HG03558 (cell line): ENCODE measurements at regions not wholly inside any gene's neighbourhood (a gene's known extent, or its start where the extent isn't known, plus 50 kb on each side); places are given as distances from the start of the nearest gene placed in this dataset.

ENCODE experiments used
- ATAC-seq: cut with Tn5 transposase; IDR thresholded peaks from one replicate; pipeline ENCODE4 v1.9.1; 2021; ENCODE audit warnings: moderate number of reproducible peaks; ENCODE audit not compliant: unreplicated experiment; ENCODE audit errors: extremely low read depth

DNA sequence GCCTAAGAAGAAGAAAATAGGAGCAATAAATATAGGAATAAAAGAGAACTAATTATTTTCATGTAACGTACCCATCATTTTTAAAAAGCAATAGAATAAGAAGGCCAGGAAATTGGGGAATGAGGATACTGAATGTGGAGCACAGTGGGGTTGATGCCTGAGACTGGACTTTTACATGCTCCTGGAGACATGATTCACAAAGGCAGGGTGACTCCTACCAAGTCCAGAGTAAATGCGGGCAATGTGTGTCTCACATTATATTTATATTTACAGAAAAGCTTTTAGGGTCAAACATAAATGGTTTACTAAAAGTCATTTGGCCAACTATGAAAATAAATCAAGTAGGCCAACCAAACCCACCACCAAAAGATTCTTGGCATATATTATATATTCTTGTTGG lies 87.9 kb upstream of the COL5A2 start:
- no peak for ATAC-seq

DNA sequence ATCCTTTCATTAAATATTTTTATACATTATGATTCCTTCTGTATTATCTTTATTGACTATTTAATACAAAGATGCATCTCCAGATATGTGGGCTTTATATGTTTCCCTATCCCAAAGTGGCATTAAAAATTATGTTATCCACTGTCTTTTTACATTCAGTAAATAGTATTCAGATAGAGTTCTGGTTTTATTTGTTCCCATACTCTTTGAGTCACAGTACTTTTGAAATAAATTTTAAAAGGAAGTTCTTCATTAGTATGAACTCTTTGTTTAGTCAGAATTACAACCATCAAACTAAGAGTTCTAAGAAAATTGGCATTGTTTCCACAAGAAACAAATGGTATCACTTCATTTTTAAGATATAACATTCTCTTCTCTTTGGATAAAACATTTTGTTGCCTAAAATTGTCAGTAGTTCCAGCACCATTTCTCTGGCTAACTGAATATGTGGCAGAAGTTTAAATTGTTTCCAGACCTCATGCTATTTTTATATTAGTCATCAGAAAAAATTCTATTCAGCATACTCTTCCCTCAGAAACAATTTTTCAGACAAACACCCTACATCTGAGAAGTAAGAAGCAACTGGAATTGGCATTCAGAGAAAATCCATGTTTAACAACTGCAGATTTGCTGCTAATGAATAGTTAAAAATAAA lies 88.5 kb upstream of the COL5A2 start:
- ATAC-seq = no peak

DNA sequence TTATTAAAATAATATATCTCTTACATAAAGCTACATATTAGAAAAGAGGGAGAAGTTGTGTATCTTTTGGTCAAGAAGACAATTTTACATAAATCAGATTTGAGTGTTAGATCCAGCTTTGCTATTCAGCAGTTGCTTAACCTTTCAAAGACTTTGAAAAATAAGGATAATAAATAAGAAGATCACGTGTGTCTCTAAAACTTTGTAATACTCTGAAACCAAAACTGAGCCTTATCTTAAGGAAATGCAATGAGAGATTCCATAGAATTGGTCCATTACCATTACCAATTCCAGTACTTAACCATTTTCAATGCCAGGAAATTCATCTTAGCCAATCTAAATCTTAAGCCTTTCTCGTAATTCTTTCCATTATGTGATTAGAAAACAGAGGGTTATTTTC lies 89.2 kb upstream of the COL5A2 start:
- ATAC-seq = no peak

DNA sequence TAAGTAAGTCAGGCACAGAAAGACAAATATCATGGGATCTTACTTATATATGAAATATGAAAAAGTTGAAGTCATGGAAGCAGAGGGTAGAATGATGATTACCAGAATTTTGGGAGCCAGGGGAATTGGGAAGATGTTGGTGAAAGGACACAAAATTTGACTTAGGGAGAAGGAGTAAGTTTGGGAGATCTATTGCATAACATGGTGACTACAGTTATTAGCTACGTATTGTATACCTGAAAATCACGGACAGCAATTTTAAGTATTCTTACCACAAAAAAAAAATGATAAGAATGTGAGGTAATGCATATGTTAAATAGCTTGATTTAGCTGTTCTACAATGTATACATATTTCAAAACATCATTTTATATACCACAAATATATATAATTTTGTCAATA lies 94.2 kb upstream of the COL5A2 start:
- ATAC-seq = no peak

DNA sequence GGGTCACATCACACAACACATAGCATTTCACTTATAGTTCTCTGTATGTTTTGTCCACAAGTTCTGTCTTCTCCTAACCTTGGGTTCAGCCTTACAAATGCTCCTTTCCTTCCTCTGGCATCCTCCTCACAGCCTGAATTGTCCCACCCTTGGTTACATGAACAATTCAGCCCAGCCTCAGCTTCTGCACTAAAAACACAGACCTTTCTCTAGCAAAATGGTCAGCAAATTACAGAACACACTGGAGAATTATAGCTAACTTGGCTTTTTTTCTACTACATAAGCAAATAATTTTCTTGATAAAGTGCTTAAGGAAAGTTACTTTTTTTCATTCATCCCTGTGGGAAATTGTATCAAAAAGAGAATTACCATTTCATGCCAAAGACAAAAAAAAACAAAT lies 94.8 kb upstream of the COL5A2 start:
- ATAC-seq = no peak

DNA sequence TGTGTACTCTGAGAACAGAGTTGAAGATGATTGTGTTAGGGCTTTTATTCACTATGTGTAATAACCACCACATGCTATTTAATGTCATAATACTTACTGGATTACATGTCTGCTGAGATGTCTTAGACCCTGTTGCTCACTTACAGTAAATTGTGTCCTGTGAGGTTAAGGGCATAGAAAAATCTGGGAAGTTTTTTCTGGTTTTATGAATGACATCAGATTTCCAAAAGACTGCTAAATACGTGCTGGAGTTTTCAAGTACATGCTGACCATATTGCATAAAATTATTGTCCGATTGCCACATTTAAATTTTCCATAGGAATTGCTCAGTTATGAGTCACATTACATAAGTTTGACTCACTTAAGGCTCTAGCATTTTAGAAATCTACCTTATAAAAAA lies 96.7 kb upstream of the COL5A2 start:
- no peak for ATAC-seq

DNA sequence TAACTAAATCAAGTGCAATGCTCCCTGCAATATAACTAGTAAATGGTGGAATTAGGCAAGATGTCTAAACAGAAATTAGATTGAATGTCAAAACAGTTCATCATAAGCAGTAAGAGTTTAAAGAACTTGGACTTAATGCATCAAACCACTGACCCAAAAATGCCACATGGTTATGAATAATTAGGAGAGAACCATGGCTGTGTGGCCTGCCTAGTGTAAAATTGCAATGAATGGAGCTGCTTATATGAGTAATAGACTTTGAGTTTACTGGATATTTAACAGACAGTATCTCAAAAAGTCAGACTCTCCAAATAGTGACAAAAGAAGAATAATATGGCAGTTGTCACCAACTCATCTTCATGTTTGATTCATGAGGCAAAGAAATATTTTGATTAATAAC lies 101.6 kb upstream of the COL5A2 start:
- ATAC-seq = no peak

DNA sequence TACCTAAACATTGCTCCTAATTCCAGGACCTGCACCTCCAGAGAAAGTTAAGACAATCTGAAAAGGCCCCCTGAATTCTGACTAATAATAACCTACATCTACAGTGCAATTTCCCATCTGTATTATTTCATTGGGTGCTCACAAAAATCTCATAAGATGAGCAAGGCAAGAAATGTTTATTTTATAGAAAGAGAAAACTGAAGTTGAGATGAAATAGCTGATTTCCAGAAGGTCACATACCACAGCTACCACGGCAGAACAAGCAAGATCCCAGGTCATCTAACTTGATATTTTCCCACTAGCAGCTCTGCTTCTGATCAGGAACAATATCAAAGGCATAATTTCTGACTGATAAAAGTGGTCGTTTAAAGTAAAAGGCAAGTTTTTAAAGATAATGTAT lies 105.8 kb upstream of the COL5A2 start:
- ATAC-seq = no peak

DNA sequence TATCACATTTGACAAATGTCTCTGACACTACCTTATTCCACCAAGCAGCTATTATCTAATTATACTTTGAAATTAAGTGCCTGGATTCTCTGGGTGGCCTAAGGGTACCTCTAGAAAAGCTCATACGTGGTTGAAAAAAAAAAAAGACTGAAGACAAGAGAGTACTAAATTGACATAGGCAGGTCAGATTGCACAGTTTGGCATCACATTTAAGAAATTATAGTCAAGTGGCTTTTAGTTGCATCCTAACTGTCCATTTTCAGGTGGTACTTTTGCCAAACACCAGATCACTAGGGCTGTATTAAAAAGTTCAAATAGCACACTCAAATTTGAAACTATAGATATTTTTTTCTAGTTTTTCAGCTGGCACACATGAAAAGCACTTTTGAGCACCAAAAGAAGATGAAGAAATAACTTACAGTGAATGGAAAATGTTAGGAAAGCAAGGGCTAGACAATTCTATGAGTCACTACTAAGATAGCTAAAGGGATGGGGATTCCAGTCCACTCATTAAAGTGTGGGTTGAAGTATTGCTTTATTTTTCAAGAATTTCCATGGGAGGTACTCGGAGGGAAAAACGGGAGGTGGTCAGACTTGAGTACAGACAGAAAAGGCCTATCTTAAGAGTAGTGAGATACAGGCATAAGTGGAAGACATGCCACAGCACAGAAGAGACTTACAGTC lies 106.5 kb upstream of the COL5A2 start:
- ATAC-seq = no peak

DNA sequence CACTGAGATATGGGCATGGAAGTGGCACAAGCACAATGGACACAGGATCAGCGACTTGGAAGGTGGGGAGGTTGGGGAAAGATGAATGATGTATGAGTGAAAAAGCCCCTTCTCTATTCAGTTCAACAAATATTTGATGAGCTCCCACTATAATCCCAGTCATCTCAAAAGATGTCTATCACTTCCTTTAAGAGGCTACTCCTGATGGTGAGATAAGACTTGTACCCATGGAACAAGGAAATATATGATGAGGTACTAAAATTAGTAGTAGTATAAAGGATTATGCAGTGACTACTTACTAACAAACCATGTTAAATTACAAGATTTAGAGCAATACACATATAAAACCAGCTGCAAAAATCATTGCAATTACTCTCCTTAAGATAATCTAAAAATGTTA lies 107.8 kb upstream of the COL5A2 start:
- ATAC-seq = no peak

DNA sequence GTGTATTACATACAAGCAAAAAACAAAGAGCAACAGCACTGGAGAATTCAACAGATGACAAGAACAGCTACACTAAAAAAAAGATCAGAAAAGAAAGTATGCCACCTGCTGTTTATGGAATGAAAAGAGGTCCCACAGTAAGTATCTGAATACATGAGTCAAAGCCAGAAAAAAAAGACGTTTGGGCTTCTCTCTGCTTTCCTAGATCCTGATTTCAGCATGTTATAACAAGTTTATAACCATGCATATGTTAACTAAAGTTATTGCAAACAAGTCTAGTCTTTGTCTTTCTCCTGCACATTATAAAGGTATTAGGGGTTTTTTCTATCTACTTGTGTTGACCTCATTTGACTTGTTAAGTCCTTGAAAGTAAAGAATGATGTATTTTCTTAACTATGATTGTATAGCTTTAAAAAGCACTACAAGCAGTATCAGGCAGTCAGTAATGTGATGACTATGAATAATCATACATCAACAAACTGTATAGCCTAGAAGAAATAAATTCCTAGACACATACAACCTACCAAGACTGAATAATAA lies 108.5 kb upstream of the COL5A2 start:
- ATAC-seq = peak; percentile 83

DNA sequence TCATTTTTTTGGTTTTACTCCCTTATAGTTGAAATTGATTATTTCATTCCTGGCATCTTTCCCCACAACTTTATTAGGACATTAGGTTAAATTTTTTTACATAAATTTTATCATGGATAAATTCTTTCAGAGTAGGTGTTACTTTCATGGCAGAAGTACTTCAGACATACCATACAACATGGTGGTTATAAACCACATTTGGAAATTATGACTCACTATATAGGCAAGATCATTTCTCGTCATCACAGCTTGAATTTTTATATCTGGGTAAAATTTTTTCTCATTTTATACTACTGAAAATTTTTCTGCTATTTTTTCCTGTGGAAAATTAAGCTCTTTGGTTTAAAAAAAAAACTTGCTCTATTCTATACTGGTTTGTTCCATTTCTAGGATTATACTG lies 111.9 kb upstream of the COL5A2 start:
- no peak for ATAC-seq

DNA sequence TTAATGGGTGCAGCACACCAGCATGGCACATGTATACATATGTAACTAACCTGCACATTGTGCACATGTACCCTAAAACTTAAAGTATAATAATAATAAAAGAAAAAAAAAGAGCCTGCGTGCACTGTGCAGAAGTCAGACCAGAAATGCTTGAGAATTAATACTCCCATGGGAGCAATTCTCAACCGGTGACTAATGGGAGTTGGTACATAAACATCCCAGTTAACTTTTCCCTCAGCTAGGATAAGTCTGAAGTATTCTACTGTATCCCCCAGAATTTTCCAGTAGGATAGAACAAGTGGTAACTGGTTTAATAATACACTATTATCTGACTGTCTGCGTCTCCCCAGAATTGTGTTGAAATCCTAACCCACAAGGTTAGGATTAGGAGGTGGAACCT lies 113.6 kb upstream of the COL5A2 start:
- no peak for ATAC-seq

DNA sequence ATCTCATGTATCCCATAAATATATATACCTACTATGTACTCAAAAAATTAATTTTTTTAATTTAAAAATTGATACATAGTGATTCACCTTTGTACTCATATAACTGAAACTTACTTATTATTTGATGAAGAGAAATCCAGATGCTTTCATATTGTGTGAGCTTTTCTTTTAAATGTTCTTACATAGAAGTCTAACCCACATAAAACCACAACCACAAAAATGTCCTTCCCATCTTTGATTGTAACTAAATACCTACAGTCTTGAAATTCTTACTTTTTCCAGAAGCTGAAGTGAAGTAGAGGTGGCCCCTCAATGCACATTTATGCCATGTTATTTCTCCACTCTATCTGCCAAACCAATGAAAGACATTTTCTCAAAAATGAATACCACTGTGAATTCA lies 117.9 kb upstream of the COL5A2 start:
- ATAC-seq = no peak

DNA sequence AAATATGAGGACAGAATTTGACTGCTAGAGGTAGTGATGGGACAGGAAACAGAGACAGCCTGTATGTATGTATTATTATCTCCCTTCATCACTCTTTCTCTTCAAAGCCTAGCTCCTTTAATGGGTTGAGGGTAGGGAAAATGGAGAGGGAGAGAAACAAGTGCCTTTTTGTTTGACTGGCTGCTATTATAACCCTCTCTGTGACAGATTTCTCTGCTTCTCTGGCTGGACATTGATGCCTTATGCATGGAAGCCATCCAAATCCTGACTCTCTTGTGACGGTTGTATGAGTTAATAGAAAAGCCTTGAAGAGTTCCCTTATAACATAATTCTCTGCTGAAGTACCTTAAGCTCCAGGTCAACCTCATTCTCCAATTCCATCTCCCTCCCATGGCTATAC lies 118.5 kb upstream of the COL5A2 start:
- ATAC-seq = no peak

DNA sequence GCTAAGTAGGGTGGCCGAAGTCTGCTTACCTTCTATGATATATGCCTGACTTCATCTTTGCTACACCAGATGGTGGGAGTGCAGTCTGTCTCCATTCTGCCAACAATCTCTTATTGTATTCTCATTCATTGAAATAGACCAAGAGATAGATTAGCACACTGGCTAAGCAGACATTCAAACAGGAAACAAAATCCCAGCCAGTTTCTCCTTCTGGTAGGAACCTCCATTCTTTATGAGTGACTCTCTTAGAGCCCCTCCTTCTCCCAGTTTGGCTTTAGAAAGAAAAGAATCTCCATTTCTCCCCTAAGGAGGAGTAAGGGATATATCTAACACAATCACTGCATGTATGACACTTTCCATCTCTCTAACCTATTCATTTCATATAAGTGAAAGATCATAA lies 118.9 kb upstream of the COL5A2 start:
- no peak for ATAC-seq

DNA sequence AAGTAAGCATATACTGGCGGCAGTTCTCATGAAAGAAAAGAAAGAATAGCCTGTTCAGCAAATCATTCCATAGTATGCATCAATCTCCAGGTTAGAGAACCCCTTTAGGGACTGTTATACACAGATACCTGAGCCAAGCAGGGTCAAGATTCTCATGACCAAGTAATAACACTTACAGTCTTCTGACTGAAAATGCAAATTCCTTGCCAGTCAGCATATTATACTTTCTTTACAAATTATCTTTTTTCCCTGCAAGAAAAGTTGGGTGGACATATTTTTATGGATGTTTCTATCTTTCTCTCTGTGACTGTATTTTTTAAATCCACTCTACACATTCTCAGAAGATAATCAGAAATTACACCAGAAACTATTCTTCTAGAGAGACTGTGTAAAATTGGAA lies 120.4 kb upstream of the COL5A2 start:
- ATAC-seq = no peak

DNA sequence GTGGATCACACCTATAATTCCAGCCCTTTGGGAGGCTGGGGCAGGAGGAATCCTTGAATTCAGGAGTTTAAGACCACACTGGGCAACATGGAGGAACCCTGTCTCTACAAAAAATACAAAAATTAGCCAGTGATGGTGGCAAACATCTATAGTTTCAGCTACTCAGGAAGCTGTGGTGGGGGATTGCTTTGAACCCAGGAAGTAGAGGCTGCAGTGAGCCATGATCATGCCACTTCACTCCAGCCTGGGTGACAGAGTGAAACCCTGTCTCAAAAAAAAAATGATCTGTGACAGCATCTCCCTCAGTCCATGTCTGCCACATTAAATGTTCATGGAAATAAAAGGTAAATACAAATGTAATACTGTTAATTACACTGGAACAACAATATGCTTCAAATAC lies 121.4 kb upstream of the COL5A2 start:
- ATAC-seq = no peak

DNA sequence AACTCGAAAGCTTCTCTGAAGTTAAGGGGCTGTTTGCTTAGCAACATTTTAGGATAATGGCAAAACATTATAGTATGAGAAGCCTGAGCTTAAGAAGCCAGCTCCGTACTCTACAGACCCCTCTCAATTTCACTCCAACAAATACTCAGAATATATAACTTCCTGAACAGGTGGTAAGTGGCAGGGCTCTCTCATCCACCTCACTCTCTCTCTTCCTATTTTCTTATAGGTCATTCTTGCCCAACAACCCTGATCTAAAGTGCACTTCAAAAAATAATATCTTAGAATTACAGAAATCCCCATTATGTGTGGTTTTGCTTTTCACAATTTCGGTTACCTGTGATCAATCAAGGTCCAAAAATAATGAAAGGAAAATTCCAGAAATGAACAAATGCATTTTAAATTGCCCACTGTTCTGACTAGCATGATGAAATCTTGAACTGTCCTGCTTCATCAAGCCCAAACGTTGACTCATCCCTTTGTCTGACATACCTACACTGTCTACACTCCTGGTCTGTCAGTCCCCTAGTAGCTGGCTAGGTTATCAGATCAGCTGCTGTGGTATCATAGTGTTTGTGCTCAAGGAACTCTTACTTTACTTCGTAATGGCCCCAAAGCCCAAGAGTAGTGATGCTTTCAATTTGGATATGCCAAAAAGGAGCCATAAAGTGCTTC lies 122.8 kb upstream of the COL5A2 start:
- ATAC-seq = no peak

DNA sequence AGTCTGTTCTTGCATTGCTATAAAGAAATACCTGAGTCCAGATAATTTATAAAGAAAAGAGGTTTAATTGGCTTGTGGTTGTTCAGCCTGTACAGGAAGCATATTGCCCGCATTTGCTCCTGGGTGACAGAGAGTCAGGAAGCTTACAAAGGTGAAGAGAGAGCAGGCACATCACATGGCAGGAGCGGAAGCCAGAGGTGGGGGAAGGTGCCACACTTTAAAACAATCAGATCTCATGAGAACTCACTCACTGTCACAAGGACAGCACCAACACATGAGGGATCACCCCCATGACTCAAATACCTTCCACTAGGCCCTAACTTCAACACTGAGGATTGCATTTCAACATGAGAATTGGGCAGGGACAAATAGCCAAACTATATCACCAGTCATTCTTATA lies 124.8 kb upstream of the COL5A2 start:
- ATAC-seq = no peak

DNA sequence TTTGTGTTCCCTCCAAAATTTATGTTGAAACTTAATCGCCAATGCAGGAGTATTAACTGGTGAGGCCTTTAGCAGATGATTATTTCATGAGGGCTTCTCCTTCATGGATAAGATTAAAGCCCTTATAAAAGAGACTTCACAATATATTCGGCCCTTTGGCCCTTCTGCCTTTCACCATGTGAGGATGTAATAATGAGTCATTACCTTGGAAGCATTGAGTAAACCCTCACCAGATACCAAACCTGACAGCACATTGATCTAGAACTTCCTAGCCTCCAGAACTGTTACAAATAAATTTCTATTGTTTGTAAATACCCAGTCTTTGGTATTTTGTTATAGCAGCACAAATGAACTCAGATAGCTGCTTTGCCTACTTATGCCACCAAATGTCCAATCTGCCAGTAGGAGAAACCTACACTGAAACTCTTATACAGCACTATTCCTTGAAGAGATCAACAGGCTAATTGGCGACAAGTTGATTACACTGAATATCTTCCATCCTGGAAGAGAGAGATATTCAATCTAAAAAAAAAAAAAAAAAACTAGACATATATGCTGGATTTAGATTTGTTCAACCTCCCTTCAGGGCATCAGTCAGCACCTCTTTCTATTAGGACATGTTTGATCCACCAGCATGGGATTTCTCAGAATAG lies 125.9 kb upstream of the COL5A2 start:
- no peak for ATAC-seq
